Karpas-422 (cell line): ENCODE measurements at regions not wholly inside any gene's neighbourhood (a gene's known extent, or its start where the extent isn't known, plus 50 kb on each side); places are given as distances from the start of the nearest gene placed in this dataset.

Experiments
- DNase-seq: peaks from one replicate; pipeline ENCODE4 v3.0.0-alpha.2; 2015
- H2AFZ ChIP-seq: fragments of 200-600 bp; sonication (generic); 2 replicates; pipeline ENCODE4 v1.6.1; 2014; ENCODE audit warnings: antibody characterized with exemption, low read length, mixed read lengths
- H3K27ac ChIP-seq: fragments of 200-600 bp; sonication (generic); 2 replicates; pipeline ENCODE4 v1.5.1; 2014; ENCODE audit warnings: mild to moderate bottlenecking, low read length, moderate library complexity
- H3K27me3 ChIP-seq: fragments of 200-600 bp; sonication (generic); 2 replicates; pipeline ENCODE4 v1.6.1; 2014; ENCODE audit warnings: low read length, mixed read lengths
- H3K36me3 ChIP-seq: fragments of 200-600 bp; sonication (generic); 2 replicates; pipeline ENCODE4 v1.6.1; 2014; ENCODE audit warnings: low read length, mixed read lengths; ENCODE audit not compliant: insufficient read depth
- H3K4me1 ChIP-seq: fragments of 200-600 bp; sonication (generic); 2 replicates; pipeline ENCODE4 v1.6.1; 2014; ENCODE audit warnings: mild to moderate bottlenecking, low read length, mixed read lengths
- H3K4me2 ChIP-seq: fragments of 200-600 bp; sonication (generic); 2 replicates; pipeline ENCODE4 v1.6.1; 2014; ENCODE audit warnings: low read length, low read depth, mild to moderate bottlenecking; ENCODE audit not compliant: poor library complexity, severe bottlenecking
- H3K4me3 ChIP-seq: fragments of 200-600 bp; sonication (generic); 2 replicates; pipeline ENCODE4 v1.5.1; 2014; ENCODE audit warnings: mild to moderate bottlenecking, antibody characterized with exemption, low read length, mixed read lengths
- H3K79me2 ChIP-seq: fragments of 200-600 bp; sonication (generic); 2 replicates; pipeline ENCODE4 v1.6.1; 2014; ENCODE audit warnings: mild to moderate bottlenecking, low read length, mixed read lengths
- H3K9ac ChIP-seq: fragments of 200-600 bp; sonication (generic); 2 replicates; pipeline ENCODE4 v1.6.0; 2014; ENCODE audit warnings: low read length
- H3K9me2 ChIP-seq: fragments of 200-600 bp; sonication (generic), shearing (Covaris generic); replicated peaks from 2 replicates; pipeline ENCODE4 v1.6.0; 2014; ENCODE audit warnings: mild to moderate bottlenecking, low read length, moderate library complexity; ENCODE audit not compliant: insufficient read depth
- H3K9me3 ChIP-seq: fragments of 300-700, 200-600 bp; sonication (generic); 2 replicates; pipeline ENCODE4 v1.6.1; 2014; ENCODE audit warnings: low read length, mixed read lengths
- H4K20me1 ChIP-seq: fragments of 200-600 bp; sonication (generic); 2 replicates; pipeline ENCODE4 v1.6.1; 2014; ENCODE audit warnings: mild to moderate bottlenecking, antibody characterized with exemption, low read length, low read depth; ENCODE audit not compliant: insufficient read depth

- Histone ChIP-seq H3K9ac (no peak overlapping the region), H3K36me3 (no peaks in the 10 kb centered on the region), H3K4me2 (no peak overlapping the region), H3K27ac (no peak overlapping the region), H3K9me3 (peaks cover 2% of the 10 kb centered on the region; the same call in 1 of the 2 replicates), H3K9me2 (no peaks in the 10 kb centered on the region), H3K4me3 (no peak overlapping the region), H3K27me3 (no peaks in the 10 kb centered on the region), H4K20me1 (no peaks in the 10 kb centered on the region), H3K79me2 (no peaks in the 10 kb centered on the region), H3K4me1 (no peaks in the 10 kb centered on the region), H2AFZ (no peak overlapping the region)
- no peak for DNase-seq
Observed at GRCh38 chrX:87727620-87728019, 210.0 kb downstream of the KLHL4 start.

GRCh38 chrX:87728024-87728423, 210.4 kb downstream of the KLHL4 start:
- H3K9me3 ChIP-seq = peaks cover 4% of the 10 kb centered on the region; the same call in 1 of the 2 replicates
- no peaks in the 10 kb centered on the region for H3K27me3 ChIP-seq
- no peak overlapping the region for H3K4me2 ChIP-seq
- no peaks in the 10 kb centered on the region for H3K4me1 ChIP-seq
- H3K9me2 ChIP-seq = no peaks in the 10 kb centered on the region
- H3K4me3 ChIP-seq = no peak overlapping the region
- DNase-seq = no peak
- no peaks in the 10 kb centered on the region for H3K36me3 ChIP-seq
- H3K9ac ChIP-seq = no peak overlapping the region
- H3K79me2 ChIP-seq = no peaks in the 10 kb centered on the region
- no peak overlapping the region for H3K27ac ChIP-seq
- H4K20me1 ChIP-seq = no peaks in the 10 kb centered on the region
- H2AFZ ChIP-seq = no peak overlapping the region

- Histone ChIP-seq H3K36me3 (no peaks in the 10 kb centered on the region), H3K9me3 (peaks cover 4% of the 10 kb centered on the region; the same call in 1 of the 2 replicates), H3K9me2 (no peaks in the 10 kb centered on the region), H3K9ac (no peak overlapping the region), H3K79me2 (no peaks in the 10 kb centered on the region), H3K4me3 (no peak overlapping the region), H2AFZ (no peak overlapping the region), H4K20me1 (no peaks in the 10 kb centered on the region), H3K27me3 (no peaks in the 10 kb centered on the region), H3K27ac (no peak overlapping the region), H3K4me2 (no peak overlapping the region), H3K4me1 (no peaks in the 10 kb centered on the region)
- DNase-seq = no peak
Observed at GRCh38 chrX:87728459-87728858, 210.9 kb downstream of the KLHL4 start.

DNA sequence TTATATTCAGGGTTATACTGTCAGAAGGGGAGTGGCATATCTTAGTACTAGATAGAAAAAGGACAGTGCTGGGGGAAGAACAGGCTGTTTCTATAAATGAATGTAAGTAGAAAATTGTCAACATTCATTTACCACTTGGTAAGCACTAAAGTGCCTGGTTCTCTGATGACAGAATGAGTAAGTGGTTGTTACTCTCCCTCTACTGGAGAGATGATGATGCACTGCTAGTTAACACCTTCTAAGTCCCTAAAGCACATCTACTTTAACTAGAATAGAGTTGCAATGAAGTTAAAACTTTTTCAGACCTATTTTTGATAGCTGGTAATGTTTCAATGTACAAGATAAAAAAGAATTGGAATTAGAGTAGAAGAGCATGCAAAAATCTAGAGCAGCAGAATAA, 214.5 kb downstream of the KLHL4 start:
- Histone ChIP-seq H4K20me1 (no peaks in the 10 kb centered on the region), H3K9me2 (no peaks in the 10 kb centered on the region), H3K4me2 (no peak overlapping the region), H2AFZ (no peak overlapping the region), H3K9me3 (peaks cover 4% of the 10 kb centered on the region; the same call in 1 of the 2 replicates), H3K4me3 (no peak overlapping the region), H3K4me1 (no peaks in the 10 kb centered on the region), H3K27ac (no peak overlapping the region), H3K27me3 (no peaks in the 10 kb centered on the region), H3K9ac (no peak overlapping the region), H3K36me3 (no peaks in the 10 kb centered on the region), H3K79me2 (no peaks in the 10 kb centered on the region)
- DNase-seq = no peak

GRCh38 chrX:87736576-87736975, 219.0 kb downstream of the KLHL4 start:
- Histone ChIP-seq H3K4me1 (no peaks in the 10 kb centered on the region), H2AFZ (no peak overlapping the region), H4K20me1 (no peaks in the 10 kb centered on the region), H3K9me3 (peaks cover 4% of the 10 kb centered on the region; the same call in 1 of the 2 replicates), H3K9me2 (no peaks in the 10 kb centered on the region), H3K9ac (no peak overlapping the region), H3K4me3 (no peak overlapping the region), H3K27ac (no peak overlapping the region), H3K4me2 (no peak overlapping the region), H3K79me2 (no peaks in the 10 kb centered on the region), H3K27me3 (no peaks in the 10 kb centered on the region), H3K36me3 (no peaks in the 10 kb centered on the region)
- no peak for DNase-seq

- Histone ChIP-seq H3K9me2 (no peaks in the 10 kb centered on the region), H2AFZ (no peak overlapping the region), H3K27me3 (no peaks in the 10 kb centered on the region), H3K4me2 (no peak overlapping the region), H3K9me3 (no peaks in the 10 kb centered on the region; the same call in 1 of the 2 replicates), H4K20me1 (no peaks in the 10 kb centered on the region), H3K4me3 (no peak overlapping the region), H3K36me3 (no peaks in the 10 kb centered on the region), H3K79me2 (no peaks in the 10 kb centered on the region), H3K27ac (no peak overlapping the region), H3K9ac (no peak overlapping the region), H3K4me1 (no peaks in the 10 kb centered on the region)
- DNase-seq = no peak
Observed at GRCh38 chrX:87744391-87744790, 226.8 kb downstream of the KLHL4 start.

DNA sequence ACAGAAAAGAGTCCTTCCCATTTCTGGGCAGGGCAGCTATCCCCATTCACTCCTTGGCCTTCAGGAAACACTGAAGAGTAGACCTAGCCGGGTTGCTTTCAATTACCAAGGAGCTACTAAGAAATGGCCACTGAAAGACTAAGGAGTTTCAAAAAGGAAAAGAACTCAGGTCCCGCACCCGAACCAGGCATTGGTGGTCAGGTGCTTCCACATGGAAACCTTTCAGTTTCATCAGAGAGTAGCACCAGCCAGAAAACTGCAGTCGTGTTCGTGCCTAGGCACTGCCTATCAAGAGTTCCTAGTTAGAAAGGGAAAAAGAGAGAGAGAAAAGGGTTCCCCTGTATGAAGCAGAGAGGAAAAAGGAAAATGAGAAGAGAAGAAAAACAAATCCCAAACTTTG, 237.9 kb downstream of the KLHL4 start:
- no peak overlapping the region for H3K9ac ChIP-seq
- no peaks in the 10 kb centered on the region for H3K4me1 ChIP-seq
- H3K4me3 ChIP-seq = no peak overlapping the region
- no peak overlapping the region for H3K27ac ChIP-seq
- no peaks in the 10 kb centered on the region for H3K27me3 ChIP-seq
- no peaks in the 10 kb centered on the region for H3K36me3 ChIP-seq
- H2AFZ ChIP-seq = no peak overlapping the region
- H3K79me2 ChIP-seq = no peaks in the 10 kb centered on the region
- H4K20me1 ChIP-seq = no peaks in the 10 kb centered on the region
- peaks cover 17% of the 10 kb centered on the region for H3K9me3 ChIP-seq
- no peak overlapping the region for H3K4me2 ChIP-seq
- DNase-seq = no peak
- H3K9me2 ChIP-seq = no peaks in the 10 kb centered on the region

DNA sequence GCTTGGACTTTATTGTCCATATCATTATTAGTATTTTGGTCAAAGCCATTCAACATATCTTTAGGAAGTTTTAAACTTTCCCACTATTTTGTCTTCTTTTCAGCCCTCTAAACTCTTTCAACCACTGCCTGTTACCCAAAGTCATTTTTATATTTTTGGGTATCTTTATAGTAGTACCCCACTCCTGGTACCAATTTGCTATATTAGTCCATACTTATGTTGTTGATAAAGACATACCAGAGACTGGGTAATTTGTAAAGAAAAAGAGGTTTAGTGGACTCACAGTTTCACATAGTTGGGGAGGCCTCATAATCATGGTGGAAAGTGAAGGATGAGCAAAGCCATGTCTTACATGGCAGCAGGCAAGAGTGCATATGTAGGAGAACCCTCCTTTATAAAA, 271.4 kb downstream of the KLHL4 start:
- Histone ChIP-seq H3K27me3 (no peaks in the 10 kb centered on the region), H3K27ac (no peak overlapping the region), H3K4me3 (no peak overlapping the region), H3K36me3 (no peaks in the 10 kb centered on the region), H3K4me2 (no peak overlapping the region), H4K20me1 (no peaks in the 10 kb centered on the region), H3K4me1 (no peaks in the 10 kb centered on the region), H2AFZ (no peak overlapping the region), H3K79me2 (no peaks in the 10 kb centered on the region), H3K9ac (no peak overlapping the region), H3K9me2 (no peaks in the 10 kb centered on the region), H3K9me3 (peaks cover 6% of the 10 kb centered on the region; the same call in 1 of the 2 replicates)
- no peak for DNase-seq

DNA sequence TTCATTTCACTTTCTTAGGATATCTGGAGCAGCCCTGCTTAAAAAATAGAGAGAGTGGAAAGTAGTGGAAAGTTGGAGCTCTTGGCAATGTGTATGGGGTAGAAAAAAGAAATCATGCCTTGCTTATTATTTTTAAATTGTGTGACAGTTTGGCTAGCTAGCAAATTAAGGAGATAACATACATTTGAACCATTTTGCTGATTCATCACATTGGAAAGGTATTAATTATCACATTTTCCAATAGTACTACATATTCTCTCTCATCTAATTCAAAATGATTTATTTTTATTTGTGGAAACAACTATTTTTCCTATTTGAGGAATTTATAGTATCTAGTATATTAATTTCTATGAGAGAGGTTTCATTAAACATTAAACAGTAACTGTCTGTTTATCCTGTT, 280.4 kb downstream of the KLHL4 start:
- no peak for DNase-seq
- no peaks in the 10 kb centered on the region for H3K79me2 ChIP-seq
- H4K20me1 ChIP-seq = no peaks in the 10 kb centered on the region
- H3K36me3 ChIP-seq = no peaks in the 10 kb centered on the region
- no peak overlapping the region for H3K27ac ChIP-seq
- H3K9me2 ChIP-seq = no peaks in the 10 kb centered on the region
- no peak overlapping the region for H2AFZ ChIP-seq
- H3K9me3 ChIP-seq = peaks cover 3% of the 10 kb centered on the region; the same call in 1 of the 2 replicates
- no peak overlapping the region for H3K4me3 ChIP-seq
- no peaks in the 10 kb centered on the region for H3K27me3 ChIP-seq
- no peak overlapping the region for H3K9ac ChIP-seq
- no peak overlapping the region for H3K4me2 ChIP-seq
- H3K4me1 ChIP-seq = no peaks in the 10 kb centered on the region
